H1 (cell line): ENCODE measurements at regions not wholly inside any gene's neighbourhood (a gene's known extent, or its start where the extent isn't known, plus 50 kb on each side); places are given as distances from the start of the nearest gene placed in this dataset.

Experiments used
- CTCF ChIA-PET: fragments of 300-600 bp; sonication (Branson Sonifier 250); formaldehyde crosslinking; loops from one replicate; lab custom pipeline; 2021; ENCODE audit not compliant: partially characterized antibody; lab: Charles Lee
- POLR2A ChIA-PET: fragments of 300-600 bp; sonication (Branson Sonifier 250); formaldehyde crosslinking; loops from one replicate; lab custom pipeline; 2021; ENCODE audit warnings: inconsistent platforms; ENCODE audit not compliant: partially characterized antibody; lab: Charles Lee
- DNase-seq, 2 experiments: peaks; one replicate each; pipeline versions ENCODE4 v3.0.0 to v3.0.0-alpha.2; 2010 to 2022; ENCODE audit warnings: low spot score in 2 of 2, low read depth in 1 of 2, mixed read lengths in 1 of 2
- FAIRE-seq: peaks from 2 replicates; lab custom pipeline; 2011; peaks lifted over from hg19 to GRCh38; lab: Jason Lieb, UNC
- H2AFZ ChIP-seq: 2 replicates; pipeline ENCODE4 v1.8.1; 2012; ENCODE audit warnings: low read length, inconsistent platforms
- H2AK5ac ChIP-seq: 2 replicates; pipeline ENCODE4 v1.6.1; 2013; ENCODE audit warnings: low read depth, low read length
- H2BK120ac ChIP-seq: replicated peaks from 2 replicates; pipeline ENCODE3; 2013; ENCODE audit warnings: low read depth, low read length, inconsistent platforms
- H2BK12ac ChIP-seq: 2 replicates; pipeline ENCODE4 v1.6.1; 2013; ENCODE audit warnings: low read depth, low read length
- H2BK15ac ChIP-seq: 2 replicates; pipeline ENCODE4 v1.6.1; 2013; ENCODE audit warnings: low read length
- H2BK20ac ChIP-seq: 2 replicates; pipeline ENCODE4 v1.6.1; 2013; ENCODE audit warnings: low read length
- H2BK5ac ChIP-seq: 2 replicates; pipeline ENCODE4 v1.6.1; 2013; ENCODE audit warnings: low read depth, low read length
- H3K14ac ChIP-seq: 2 replicates; pipeline ENCODE4 v1.6.1; 2013; ENCODE audit warnings: inconsistent platforms; ENCODE audit not compliant: insufficient read length
- H3K18ac ChIP-seq: 2 replicates; pipeline ENCODE4 v1.6.1; 2013; ENCODE audit warnings: low read length; ENCODE audit errors: extremely low read depth
- H3K23ac ChIP-seq: 2 replicates; pipeline ENCODE4 v1.6.1; 2013; ENCODE audit warnings: inconsistent platforms; ENCODE audit not compliant: insufficient read length
- H3K23me2 ChIP-seq: 2 replicates; pipeline ENCODE4 v1.6.1; 2013; ENCODE audit warnings: low read depth, low read length
- H3K27ac ChIP-seq: 2 replicates; pipeline ENCODE4 v1.6.1; 2011; ENCODE audit warnings: low read depth, low read length, inconsistent platforms
- H3K27me3 ChIP-seq, 4 experiments: replicated peaks in 1 of 4; 1 replicate in 1 of 4; 2 replicates in 3 of 4; pipeline versions ENCODE4 v1.6.1 to v1.8.1; 2011 to 2013; ENCODE audit warnings: low read length in 3 of 4, mild to moderate bottlenecking in 3 of 4, inconsistent platforms in 2 of 4, mixed read lengths in 2 of 4, moderate library complexity in 1 of 4; ENCODE audit not compliant: control insufficient read depth in 3 of 4, insufficient read depth in 3 of 4; ENCODE audit errors: extremely low read depth in 1 of 4
- H3K36me3 ChIP-seq, 4 experiments: 2 replicates each; pipeline versions ENCODE4 v1.6.1 to v1.8.1; 2011 to 2013; ENCODE audit warnings: mild to moderate bottlenecking in 4 of 4, low read length in 3 of 4, moderate library complexity in 2 of 4, control low read depth in 1 of 4, inconsistent platforms in 1 of 4; ENCODE audit not compliant: insufficient read depth in 4 of 4, control insufficient read depth in 2 of 4
- H3K4ac ChIP-seq: replicated peaks from 2 replicates; pipeline ENCODE3; 2013; ENCODE audit warnings: low read length, low read depth, mixed read lengths, inconsistent platforms; ENCODE audit not compliant: insufficient read length
- H3K4me1 ChIP-seq, 4 experiments: replicated peaks in 1 of 4; 1 replicate in 1 of 4; 2 replicates in 3 of 4; pipeline versions ENCODE4 v1.6.1 to v1.8.1; 2011 to 2013; ENCODE audit warnings: low read length in 3 of 4, inconsistent platforms in 2 of 4, mixed read lengths in 1 of 4; ENCODE audit not compliant: insufficient read depth in 4 of 4, control insufficient read depth in 3 of 4
- H3K4me2 ChIP-seq, 2 experiments: 2 replicates each; pipeline versions ENCODE4 v1.6.1 to v1.8.1; 2011 to 2013; ENCODE audit warnings: low read depth in 2 of 2, low read length in 2 of 2, control low read depth in 1 of 2, inconsistent platforms in 1 of 2, mild to moderate bottlenecking in 1 of 2; ENCODE audit not compliant: insufficient read depth in 1 of 2
- H3K4me3 ChIP-seq, 4 experiments: fragments of 200-600, 300-600 bp in 1 of 4; sonication (generic), shearing (Covaris generic), sonication (Bioruptor Twin) in 1 of 4; 2 replicates each; pipeline versions ENCODE4 v1.5.1 to v1.8.1; 2011 to 2016; ENCODE audit warnings: low read length in 4 of 4, low read depth in 3 of 4, control low read depth in 2 of 4, inconsistent platforms in 2 of 4, mild to moderate bottlenecking in 2 of 4, mixed read lengths in 1 of 4, moderate library complexity in 1 of 4; ENCODE audit not compliant: insufficient read depth in 2 of 4; ENCODE audit errors: extremely low read depth in 1 of 4
- H3K56ac ChIP-seq: replicated peaks from 2 replicates; pipeline ENCODE3; 2013; ENCODE audit warnings: low read depth, mild to moderate bottlenecking, mixed read lengths, low read length, inconsistent platforms; ENCODE audit not compliant: insufficient read length
- H3K79me1 ChIP-seq: 2 replicates; pipeline ENCODE4 v1.6.1; 2013; ENCODE audit warnings: low read depth, low read length, control low read depth
- H3K79me2 ChIP-seq, 2 experiments: 2 replicates each; pipeline versions ENCODE4 v1.6.1 to v1.8.1; 2012 to 2013; ENCODE audit warnings: low read length in 2 of 2, mild to moderate bottlenecking in 2 of 2, inconsistent platforms in 1 of 2; ENCODE audit not compliant: insufficient read depth in 2 of 2, control insufficient read depth in 1 of 2
- H3K9ac ChIP-seq, 4 experiments: replicated peaks in 1 of 4; 1 replicate in 1 of 4; 2 replicates in 3 of 4; pipeline versions ENCODE4 v1.6.1 to v1.8.1; 2011 to 2013; ENCODE audit warnings: low read depth in 3 of 4, low read length in 3 of 4, control low read depth in 2 of 4, mild to moderate bottlenecking in 2 of 4, moderate library complexity in 2 of 4, inconsistent platforms in 1 of 4; ENCODE audit errors: extremely low read depth in 1 of 4
- H3K9me3 ChIP-seq, 2 experiments: 2 replicates each; pipeline versions ENCODE4 v1.6.1 to v1.8.1; 2012 to 2013; ENCODE audit warnings: mild to moderate bottlenecking in 2 of 2, moderate library complexity in 2 of 2, control low read depth in 1 of 2, inconsistent platforms in 1 of 2, low read depth in 1 of 2, low read length in 1 of 2, mixed read lengths in 1 of 2; ENCODE audit not compliant: insufficient read depth in 2 of 2
- H4K20me1 ChIP-seq, 2 experiments: replicated peaks in 1 of 2; 2 replicates each; pipeline versions ENCODE3 to v1.8.1; 2011 to 2013; ENCODE audit warnings: inconsistent platforms in 2 of 2, low read length in 2 of 2, mild to moderate bottlenecking in 1 of 2; ENCODE audit not compliant: insufficient read depth in 2 of 2, control insufficient read depth in 1 of 2
- H4K5ac ChIP-seq: 2 replicates; pipeline ENCODE4 v1.6.1; 2013; ENCODE audit warnings: low read length, low read depth, mixed read lengths, inconsistent platforms; ENCODE audit not compliant: insufficient read length
- H4K8ac ChIP-seq: 2 replicates; pipeline ENCODE4 v1.8.0; 2013; ENCODE audit warnings: mild to moderate bottlenecking, moderate library complexity, low read length, inconsistent platforms; ENCODE audit not compliant: insufficient read depth; ENCODE audit errors: extremely low read depth
- H4K91ac ChIP-seq: replicated peaks from 2 replicates; pipeline ENCODE3; 2013; ENCODE audit warnings: low read length, mixed read lengths, inconsistent platforms; ENCODE audit not compliant: insufficient read length
- WGBS, 2 experiments: shearing (Covaris generic) in 1 of 2; methylation state at CpG; one replicate each; pipeline versions ENCODE4 v1.1.6 to v1.1.7; 2013 to 2015; ENCODE audit warnings: low lambda C conversion rate in 2 of 2, mixed read lengths in 2 of 2, inconsistent platforms in 1 of 2, low coverage in 1 of 2, missing lambda C conversion rate in 1 of 2; ENCODE audit not compliant: insufficient replicate concordance in 2 of 2, insufficient coverage in 1 of 2, insufficient read length in 1 of 2; ENCODE audit errors: extremely low coverage in 1 of 2, missing lambda C conversion rate in 1 of 2; 5-methylcytosine and 5-hydroxymethylcytosine counted together
- TF ChIP-seq, protein P1 (sequence below), 3 experiments: IDR thresholded peaks; 1 replicate in 2 of 3; 2 replicates in 1 of 3; pipeline versions ENCODE4 v1.5.1 to v1.6.1; 2011; ENCODE audit warnings: low read length in 3 of 3, mild to moderate bottlenecking in 3 of 3, inconsistent platforms in 2 of 3, low read depth in 1 of 3, moderate library complexity in 1 of 3; ENCODE audit not compliant: insufficient read depth in 1 of 3; ENCODE audit errors: control extremely low read depth in 1 of 3

DNA sequence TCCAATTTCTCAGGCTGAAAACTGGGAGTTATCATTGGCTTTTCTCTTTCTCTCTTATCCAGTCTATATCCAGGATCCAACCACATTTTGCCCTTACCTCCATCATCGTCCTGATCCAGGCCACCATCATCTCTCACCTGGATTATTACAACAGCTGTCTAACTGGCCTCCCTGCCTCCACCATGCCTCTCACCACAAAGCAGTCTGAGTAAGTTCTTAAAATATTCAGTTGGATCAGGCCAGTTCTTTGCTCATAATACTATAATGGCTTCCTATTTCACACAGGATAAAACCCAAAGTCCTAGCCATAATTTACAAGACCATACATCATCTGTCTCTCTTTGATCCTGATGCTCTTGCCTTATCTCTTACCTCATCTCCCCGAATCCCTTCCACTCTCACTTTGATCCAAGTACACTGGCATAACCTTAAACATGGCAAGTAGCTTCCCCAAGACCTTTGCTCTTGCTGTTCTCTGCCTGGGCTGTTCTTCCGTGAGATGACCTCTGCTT is 133.4 kb upstream of the RAP1B start:
- H2BK5ac ChIP-seq: no peak overlapping the region
- H3K36me3 ChIP-seq: no peaks in the 10 kb centered on the region
- H3K23me2 ChIP-seq: no peaks in the 10 kb centered on the region
- H3K56ac ChIP-seq: no peak overlapping the region
- no peak overlapping the region for H4K5ac ChIP-seq
- H3K4me3 ChIP-seq: no peak overlapping the region
- no peaks in the 10 kb centered on the region for H3K79me1 ChIP-seq
- no peak overlapping the region for H3K4ac ChIP-seq
- whole genome bisulfite sequencing, 2 experiments: 89 to 100% methylated on average over 1 to 3 of the region's 3 CpGs
- H3K23ac ChIP-seq: no peak overlapping the region
- no peak overlapping the region for H3K14ac ChIP-seq
- no peak overlapping the region for H3K4me2 ChIP-seq
- H3K27ac ChIP-seq: no peak overlapping the region
- H3K79me2 ChIP-seq: no peaks in the 10 kb centered on the region
- no peak overlapping the region for H4K8ac ChIP-seq
- DNase-seq (no peak), FAIRE-seq (no peak)
- H3K18ac ChIP-seq: no peak overlapping the region
- TF ChIP-seq, protein P1, sequence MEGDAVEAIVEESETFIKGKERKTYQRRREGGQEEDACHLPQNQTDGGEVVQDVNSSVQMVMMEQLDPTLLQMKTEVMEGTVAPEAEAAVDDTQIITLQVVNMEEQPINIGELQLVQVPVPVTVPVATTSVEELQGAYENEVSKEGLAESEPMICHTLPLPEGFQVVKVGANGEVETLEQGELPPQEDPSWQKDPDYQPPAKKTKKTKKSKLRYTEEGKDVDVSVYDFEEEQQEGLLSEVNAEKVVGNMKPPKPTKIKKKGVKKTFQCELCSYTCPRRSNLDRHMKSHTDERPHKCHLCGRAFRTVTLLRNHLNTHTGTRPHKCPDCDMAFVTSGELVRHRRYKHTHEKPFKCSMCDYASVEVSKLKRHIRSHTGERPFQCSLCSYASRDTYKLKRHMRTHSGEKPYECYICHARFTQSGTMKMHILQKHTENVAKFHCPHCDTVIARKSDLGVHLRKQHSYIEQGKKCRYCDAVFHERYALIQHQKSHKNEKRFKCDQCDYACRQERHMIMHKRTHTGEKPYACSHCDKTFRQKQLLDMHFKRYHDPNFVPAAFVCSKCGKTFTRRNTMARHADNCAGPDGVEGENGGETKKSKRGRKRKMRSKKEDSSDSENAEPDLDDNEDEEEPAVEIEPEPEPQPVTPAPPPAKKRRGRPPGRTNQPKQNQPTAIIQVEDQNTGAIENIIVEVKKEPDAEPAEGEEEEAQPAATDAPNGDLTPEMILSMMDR (IDR thresholded peaks at IDR 0.05; ENCODE audit: control extremely low read depth in 1 of 3, insufficient read depth in 1 of 3, low read depth in 1 of 3, low read length in 3 of 3): no peak
- H3K9me3 ChIP-seq: no peaks in the 10 kb centered on the region
- no peak overlapping the region for H2BK120ac ChIP-seq
- no peaks in the 10 kb centered on the region for H4K20me1 ChIP-seq
- no peak overlapping the region for H2BK15ac ChIP-seq
- H3K27me3 ChIP-seq: no peaks in the 10 kb centered on the region
- H2BK12ac ChIP-seq: no peak overlapping the region
- no peaks in the 10 kb centered on the region for H3K4me1 ChIP-seq
- H2BK20ac ChIP-seq: no peak overlapping the region
- no peak overlapping the region for H2AK5ac ChIP-seq
- H3K9ac ChIP-seq: no peak overlapping the region
- no peak overlapping the region for H2AFZ ChIP-seq
- ChIA-PET CTCF (interaction anchor here (1.2 kb wide), 1 partner anchor 22 kb away, joined by 5 read pairs; no protein-coding TSS in a partner anchor), POLR2A (no interaction called here)
- H4K91ac ChIP-seq: no peak overlapping the region
